ENCODE measurements at regions not wholly inside any gene's neighbourhood (a gene's known extent, or its start where the extent isn't known, plus 50 kb on each side); places are given as distances from the start of the nearest gene placed in this dataset.

- TF ChIP-seq, protein P1, sequence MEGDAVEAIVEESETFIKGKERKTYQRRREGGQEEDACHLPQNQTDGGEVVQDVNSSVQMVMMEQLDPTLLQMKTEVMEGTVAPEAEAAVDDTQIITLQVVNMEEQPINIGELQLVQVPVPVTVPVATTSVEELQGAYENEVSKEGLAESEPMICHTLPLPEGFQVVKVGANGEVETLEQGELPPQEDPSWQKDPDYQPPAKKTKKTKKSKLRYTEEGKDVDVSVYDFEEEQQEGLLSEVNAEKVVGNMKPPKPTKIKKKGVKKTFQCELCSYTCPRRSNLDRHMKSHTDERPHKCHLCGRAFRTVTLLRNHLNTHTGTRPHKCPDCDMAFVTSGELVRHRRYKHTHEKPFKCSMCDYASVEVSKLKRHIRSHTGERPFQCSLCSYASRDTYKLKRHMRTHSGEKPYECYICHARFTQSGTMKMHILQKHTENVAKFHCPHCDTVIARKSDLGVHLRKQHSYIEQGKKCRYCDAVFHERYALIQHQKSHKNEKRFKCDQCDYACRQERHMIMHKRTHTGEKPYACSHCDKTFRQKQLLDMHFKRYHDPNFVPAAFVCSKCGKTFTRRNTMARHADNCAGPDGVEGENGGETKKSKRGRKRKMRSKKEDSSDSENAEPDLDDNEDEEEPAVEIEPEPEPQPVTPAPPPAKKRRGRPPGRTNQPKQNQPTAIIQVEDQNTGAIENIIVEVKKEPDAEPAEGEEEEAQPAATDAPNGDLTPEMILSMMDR (IDR thresholded peaks at IDR 0.05) = no peak
- no peak for TF ChIP-seq POLR2A (IDR thresholded peaks at IDR 0.05)
- TF ChIP-seq POLR2AphosphoS5 (IDR thresholded peaks at IDR 0.05) = no peak
Measured at GRCh38 chr18:22309191-22309590, 108.5 kb downstream of the CTAGE1 start.
